ENCODE measurements at regions not wholly inside any gene's neighbourhood (a gene's known extent, or its start where the extent isn't known, plus 50 kb on each side); places are given as distances from the start of the nearest gene placed in this dataset.

- no peak for TF ChIP-seq CTCF (IDR thresholded peaks at IDR 0.05; ENCODE audit: insufficient read depth, low read depth, low read length)
- no peak for TF ChIP-seq EZH2 (IDR thresholded peaks at IDR 0.05; ENCODE audit: insufficient read depth, low read length)
Measured at GRCh38 chr3:182631183-182632076, 161.9 kb upstream of the ATP11B start.

Data from astrocyte (in vitro differentiated cells and primary cell).